Renal pelvis (tissue), 1 donor: ENCODE measurements at regions not wholly inside any gene's neighbourhood (a gene's known extent, or its start where the extent isn't known, plus 50 kb on each side); places are given as distances from the start of the nearest gene placed in this dataset.

Experiments used
- DNase-seq: peaks from one replicate; pipeline ENCODE4 v3.0.0-alpha.2; 2013

- DNase-seq: no peak
These were observed 71.7 kb upstream of the WDR75 start for GRCh38 chr2:189369566-189369965.

- DNase-seq: no peak
These were observed 70.6 kb upstream of the WDR75 start for GRCh38 chr2:189370719-189371118.

- DNase-seq: no peak
These were observed 68.5 kb upstream of the WDR75 start for GRCh38 chr2:189372688-189373257.

GRCh38 chr2:189374481-189374880 lies 66.8 kb upstream of the WDR75 start:
- DNase-seq: no peak

GRCh38 chr2:189375842-189376241 lies 65.4 kb upstream of the WDR75 start:
- DNase-seq: no peak

- no peak for DNase-seq
These were observed 62.0 kb upstream of the WDR75 start for GRCh38 chr2:189379287-189379630.

- DNase-seq: no peak
These were observed 61.5 kb upstream of the WDR75 start for GRCh38 chr2:189379731-189380261.

- no peak for DNase-seq
These were observed 58.6 kb upstream of the WDR75 start for GRCh38 chr2:189382668-189383067.

- DNase-seq: no peak
These were observed 54.5 kb upstream of the WDR75 start for GRCh38 chr2:189386741-189387140.

GRCh38 chr2:189391201-189391600 lies 50.1 kb upstream of the WDR75 start:
- DNase-seq: no peak
